Suprapubic skin (tissue), 4 donors: ENCODE measurements at regions not wholly inside any gene's neighbourhood (a gene's known extent, or its start where the extent isn't known, plus 50 kb on each side); places are given as distances from the start of the nearest gene placed in this dataset.

Source experiments
- POLR2A ChIP-seq, 2 donors: fragments of 450-650 bp; IDR thresholded peaks; one replicate each; pipeline ENCODE4 v1.6.1; 2017; ENCODE audit warnings: antibody characterized with exemption in 2 of 2, mild to moderate bottlenecking in 2 of 2, moderate library complexity in 2 of 2
- POLR2AphosphoS5 ChIP-seq, 3 donors: sonication (generic); formaldehyde crosslinking; IDR thresholded peaks; one replicate each; pipeline ENCODE4 v1.6.1; 2017; ENCODE audit warnings: antibody characterized with exemption in 3 of 3
- TF ChIP-seq, protein P1 (sequence below), 2 donors: fragments of 200-600 bp in 1 of 2; fragments of 450-650 bp in 1 of 2; sonication (generic) in 1 of 2; IDR thresholded peaks; one replicate each; pipeline ENCODE4 v1.5.1; 2016 to 2019; ENCODE audit warnings: antibody characterized with exemption in 2 of 2, mild to moderate bottlenecking in 1 of 2, moderate library complexity in 1 of 2

DNA sequence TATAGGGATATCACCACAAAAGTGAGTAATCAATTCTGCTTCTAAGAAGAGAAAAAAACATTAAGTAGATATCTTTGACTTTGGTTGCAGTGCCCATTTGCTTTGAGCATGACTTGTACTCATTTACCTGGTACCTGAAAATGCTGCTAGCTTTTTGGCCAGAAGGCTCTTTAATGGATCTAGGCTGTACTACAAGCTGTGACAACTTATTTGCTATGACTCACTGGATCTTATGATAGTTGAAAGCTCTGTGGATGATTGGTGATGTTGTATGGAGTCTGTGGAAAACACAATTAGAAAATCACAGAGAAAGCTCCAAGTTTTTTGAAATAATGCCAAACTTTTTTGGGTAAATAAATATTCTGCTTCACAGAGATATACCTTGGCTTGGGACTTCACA, 960.9 kb upstream of the FBXO33 start:
- TF ChIP-seq, protein P1, sequence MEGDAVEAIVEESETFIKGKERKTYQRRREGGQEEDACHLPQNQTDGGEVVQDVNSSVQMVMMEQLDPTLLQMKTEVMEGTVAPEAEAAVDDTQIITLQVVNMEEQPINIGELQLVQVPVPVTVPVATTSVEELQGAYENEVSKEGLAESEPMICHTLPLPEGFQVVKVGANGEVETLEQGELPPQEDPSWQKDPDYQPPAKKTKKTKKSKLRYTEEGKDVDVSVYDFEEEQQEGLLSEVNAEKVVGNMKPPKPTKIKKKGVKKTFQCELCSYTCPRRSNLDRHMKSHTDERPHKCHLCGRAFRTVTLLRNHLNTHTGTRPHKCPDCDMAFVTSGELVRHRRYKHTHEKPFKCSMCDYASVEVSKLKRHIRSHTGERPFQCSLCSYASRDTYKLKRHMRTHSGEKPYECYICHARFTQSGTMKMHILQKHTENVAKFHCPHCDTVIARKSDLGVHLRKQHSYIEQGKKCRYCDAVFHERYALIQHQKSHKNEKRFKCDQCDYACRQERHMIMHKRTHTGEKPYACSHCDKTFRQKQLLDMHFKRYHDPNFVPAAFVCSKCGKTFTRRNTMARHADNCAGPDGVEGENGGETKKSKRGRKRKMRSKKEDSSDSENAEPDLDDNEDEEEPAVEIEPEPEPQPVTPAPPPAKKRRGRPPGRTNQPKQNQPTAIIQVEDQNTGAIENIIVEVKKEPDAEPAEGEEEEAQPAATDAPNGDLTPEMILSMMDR (IDR thresholded peaks at IDR 0.05), result no peak
- TF ChIP-seq POLR2AphosphoS5 (IDR thresholded peaks at IDR 0.05) (no peak), POLR2A (IDR thresholded peaks at IDR 0.05) (no peak)
